ENCODE measurements at regions not wholly inside any gene's neighbourhood (a gene's known extent, or its start where the extent isn't known, plus 50 kb on each side); places are given as distances from the start of the nearest gene placed in this dataset.

DNA sequence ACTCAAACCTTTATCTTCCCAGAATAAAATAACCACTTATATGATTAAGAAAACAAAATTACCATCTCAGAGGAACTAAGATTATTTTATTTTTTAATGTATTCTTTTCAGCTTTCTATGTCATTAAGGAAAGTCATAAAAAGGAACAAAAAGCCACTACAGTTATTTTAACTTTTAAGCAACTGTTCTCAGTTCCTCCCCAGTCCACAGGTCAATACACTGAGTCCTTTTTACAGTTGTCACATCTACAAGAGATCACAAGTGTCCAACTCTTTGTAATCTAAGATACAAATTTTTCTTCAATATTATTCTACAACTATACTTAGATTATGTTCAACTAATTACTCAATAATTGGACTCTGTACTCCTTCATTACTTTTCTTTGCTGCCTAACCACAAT is 782.8 kb upstream of the ACO1 start:
- TF ChIP-seq, protein P1, sequence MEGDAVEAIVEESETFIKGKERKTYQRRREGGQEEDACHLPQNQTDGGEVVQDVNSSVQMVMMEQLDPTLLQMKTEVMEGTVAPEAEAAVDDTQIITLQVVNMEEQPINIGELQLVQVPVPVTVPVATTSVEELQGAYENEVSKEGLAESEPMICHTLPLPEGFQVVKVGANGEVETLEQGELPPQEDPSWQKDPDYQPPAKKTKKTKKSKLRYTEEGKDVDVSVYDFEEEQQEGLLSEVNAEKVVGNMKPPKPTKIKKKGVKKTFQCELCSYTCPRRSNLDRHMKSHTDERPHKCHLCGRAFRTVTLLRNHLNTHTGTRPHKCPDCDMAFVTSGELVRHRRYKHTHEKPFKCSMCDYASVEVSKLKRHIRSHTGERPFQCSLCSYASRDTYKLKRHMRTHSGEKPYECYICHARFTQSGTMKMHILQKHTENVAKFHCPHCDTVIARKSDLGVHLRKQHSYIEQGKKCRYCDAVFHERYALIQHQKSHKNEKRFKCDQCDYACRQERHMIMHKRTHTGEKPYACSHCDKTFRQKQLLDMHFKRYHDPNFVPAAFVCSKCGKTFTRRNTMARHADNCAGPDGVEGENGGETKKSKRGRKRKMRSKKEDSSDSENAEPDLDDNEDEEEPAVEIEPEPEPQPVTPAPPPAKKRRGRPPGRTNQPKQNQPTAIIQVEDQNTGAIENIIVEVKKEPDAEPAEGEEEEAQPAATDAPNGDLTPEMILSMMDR (optimal IDR thresholded peaks at IDR 0.05 in 1 of 3, IDR thresholded peaks at IDR 0.05 in 1 of 3, conservative IDR thresholded peaks at IDR 0.05 in 1 of 3; ENCODE audit: extremely low read depth in 1 of 3, insufficient read depth in 2 of 3, low read length in 3 of 3): no peak
- no peak for TF ChIP-seq EZH2 (IDR thresholded peaks at IDR 0.05; ENCODE audit: low read length)

Measured in keratinocyte (primary cell).